ENCODE measurements at regions not wholly inside any gene's neighbourhood (a gene's known extent, or its start where the extent isn't known, plus 50 kb on each side); places are given as distances from the start of the nearest gene placed in this dataset.
"Not testable (repeated sequence)": the region's sequence is repeated elsewhere in the genome, so short reads cannot be mapped to it uniquely, and the experiment has no call there.

GRCh38 chr6:9290342-9290741 is 855.0 kb upstream of the SLC35B3 start:
- not testable (repeated sequence) for H3K4me3 ChIP-seq (ENCODE audit: low read depth, low read length); H3K4me2 ChIP-seq (ENCODE audit: low read length); H3K27ac ChIP-seq (ENCODE audit: low read depth, low read length); DNase-seq; H3K9ac ChIP-seq (ENCODE audit: low read length); H4K12ac ChIP-seq (ENCODE audit: low read depth, low read length); H2AK5ac ChIP-seq (ENCODE audit: low read length); H3K14ac ChIP-seq (ENCODE audit: low read length); H3K23ac ChIP-seq (ENCODE audit: low read length); H3K4ac ChIP-seq (ENCODE audit: low read depth, low read length); H3K9me3 ChIP-seq (ENCODE audit: insufficient read depth, low read depth, low read length); H2BK12ac ChIP-seq (ENCODE audit: low read length); H3K36me3 ChIP-seq (ENCODE audit: control insufficient read depth in 1 of 2, insufficient read depth in 2 of 2, low read length in 2 of 2); H3K27me3 ChIP-seq (ENCODE audit: insufficient read depth, low read length); H3K79me1 ChIP-seq (ENCODE audit: low read length); H3K79me2 ChIP-seq (ENCODE audit: control insufficient read depth, insufficient read depth, low read length, poor library complexity); H2BK120ac ChIP-seq (ENCODE audit: insufficient read depth, low read length, poor library complexity); H4K8ac ChIP-seq (ENCODE audit: low read depth, low read length); H4K91ac ChIP-seq (ENCODE audit: low read depth, low read length); H2AFZ ChIP-seq (ENCODE audit: insufficient read depth, low read length, poor library complexity); H2BK5ac ChIP-seq (ENCODE audit: low read depth, low read length, poor library complexity); H3K18ac ChIP-seq (ENCODE audit: low read length); H3K4me1 ChIP-seq (ENCODE audit: control insufficient read depth in 1 of 2, insufficient read depth in 2 of 2, low read length in 2 of 2)
- no CpG with 5 or more reads among the region's 32 CpGs for WGBS (ENCODE audit: extremely low coverage, insufficient coverage, insufficient read length)

- no peaks in the 10 kb centered on the region for H3K27me3 ChIP-seq (ENCODE audit: insufficient read depth, low read length)
- no peaks in the 10 kb centered on the region for H3K36me3 ChIP-seq (ENCODE audit: control insufficient read depth in 1 of 2, insufficient read depth in 2 of 2, low read length in 2 of 2)
- H3K4ac ChIP-seq (ENCODE audit: low read depth, low read length): no peak overlapping the region
- H3K4me1 ChIP-seq (ENCODE audit: control insufficient read depth in 1 of 2, insufficient read depth in 2 of 2, low read length in 2 of 2): no peaks in the 10 kb centered on the region
- H4K91ac ChIP-seq (ENCODE audit: low read depth, low read length): no peak overlapping the region
- no peak overlapping the region for H4K12ac ChIP-seq (ENCODE audit: low read depth, low read length)
- DNase-seq: no peak
- H3K4me3 ChIP-seq (ENCODE audit: low read depth, low read length): no peak overlapping the region
- no peak overlapping the region for H3K14ac ChIP-seq (ENCODE audit: low read length)
- H3K27ac ChIP-seq (ENCODE audit: low read depth, low read length): no peak overlapping the region
- H3K9me3 ChIP-seq (ENCODE audit: insufficient read depth, low read depth, low read length): no peaks in the 10 kb centered on the region
- no peak overlapping the region for H3K9ac ChIP-seq (ENCODE audit: low read length)
- H2BK5ac ChIP-seq (ENCODE audit: low read depth, low read length, poor library complexity): no peak overlapping the region
- no peak overlapping the region for H3K4me2 ChIP-seq (ENCODE audit: low read length)
- no peak overlapping the region for H3K18ac ChIP-seq (ENCODE audit: low read length)
- H3K23ac ChIP-seq (ENCODE audit: low read length): no peak overlapping the region
- no peak overlapping the region for H2AK5ac ChIP-seq (ENCODE audit: low read length)
- no peak overlapping the region for H2AFZ ChIP-seq (ENCODE audit: insufficient read depth, low read length, poor library complexity)
- H4K8ac ChIP-seq (ENCODE audit: low read depth, low read length): no peak overlapping the region
- H3K79me1 ChIP-seq (ENCODE audit: low read length): no peaks in the 10 kb centered on the region
- no peaks in the 10 kb centered on the region for H3K79me2 ChIP-seq (ENCODE audit: control insufficient read depth, insufficient read depth, low read length, poor library complexity)
- H2BK12ac ChIP-seq (ENCODE audit: low read length): no peak overlapping the region
- no peak overlapping the region for H2BK120ac ChIP-seq (ENCODE audit: insufficient read depth, low read length, poor library complexity)
Observed at GRCh38 chr6:9272671-9273070, 837.3 kb upstream of the SLC35B3 start.

- H3K36me3 ChIP-seq (ENCODE audit: control insufficient read depth in 1 of 2, insufficient read depth in 2 of 2, low read length in 2 of 2): no peaks in the 10 kb centered on the region
- H3K79me1 ChIP-seq (ENCODE audit: low read length): no peaks in the 10 kb centered on the region
- DNase-seq: no peak
- H3K4me3 ChIP-seq (ENCODE audit: low read depth, low read length): no peak overlapping the region
- no peak overlapping the region for H3K4me2 ChIP-seq (ENCODE audit: low read length)
- no CpG with 5 or more reads among the region's 1 CpG for WGBS (ENCODE audit: extremely low coverage, insufficient coverage, insufficient read length)
- no peak overlapping the region for H3K18ac ChIP-seq (ENCODE audit: low read length)
- no peak overlapping the region for H2BK12ac ChIP-seq (ENCODE audit: low read length)
- no peak overlapping the region for H3K9ac ChIP-seq (ENCODE audit: low read length)
- no peak overlapping the region for H2AFZ ChIP-seq (ENCODE audit: insufficient read depth, low read length, poor library complexity)
- no peak overlapping the region for H3K4ac ChIP-seq (ENCODE audit: low read depth, low read length)
- no peak overlapping the region for H4K12ac ChIP-seq (ENCODE audit: low read depth, low read length)
- H3K9me3 ChIP-seq (ENCODE audit: insufficient read depth, low read depth, low read length): no peaks in the 10 kb centered on the region
- no peak overlapping the region for H4K8ac ChIP-seq (ENCODE audit: low read depth, low read length)
- H3K23ac ChIP-seq (ENCODE audit: low read length): no peak overlapping the region
- H2BK120ac ChIP-seq (ENCODE audit: insufficient read depth, low read length, poor library complexity): no peak overlapping the region
- no peak overlapping the region for H2AK5ac ChIP-seq (ENCODE audit: low read length)
- no peaks in the 10 kb centered on the region for H3K4me1 ChIP-seq (ENCODE audit: control insufficient read depth in 1 of 2, insufficient read depth in 2 of 2, low read length in 2 of 2)
- H3K27ac ChIP-seq (ENCODE audit: low read depth, low read length): no peak overlapping the region
- no peaks in the 10 kb centered on the region for H3K79me2 ChIP-seq (ENCODE audit: control insufficient read depth, insufficient read depth, low read length, poor library complexity)
- H3K14ac ChIP-seq (ENCODE audit: low read length): no peak overlapping the region
- no peak overlapping the region for H2BK5ac ChIP-seq (ENCODE audit: low read depth, low read length, poor library complexity)
- no peak overlapping the region for H4K91ac ChIP-seq (ENCODE audit: low read depth, low read length)
- H3K27me3 ChIP-seq (ENCODE audit: insufficient read depth, low read length): no peaks in the 10 kb centered on the region
Observed at GRCh38 chr6:9266741-9267140, 831.4 kb upstream of the SLC35B3 start.

- H3K27me3 ChIP-seq (ENCODE audit: insufficient read depth, low read length): no peaks in the 10 kb centered on the region
- no peak overlapping the region for H2BK12ac ChIP-seq (ENCODE audit: low read length)
- H3K4me2 ChIP-seq (ENCODE audit: low read length): no peak overlapping the region
- no peak overlapping the region for H3K27ac ChIP-seq (ENCODE audit: low read depth, low read length)
- H3K23ac ChIP-seq (ENCODE audit: low read length): no peak overlapping the region
- peaks cover 7% of the 10 kb centered on the region for H3K9me3 ChIP-seq (ENCODE audit: insufficient read depth, low read depth, low read length)
- no peaks in the 10 kb centered on the region for H3K36me3 ChIP-seq (ENCODE audit: control insufficient read depth in 1 of 2, insufficient read depth in 2 of 2, low read length in 2 of 2)
- H3K4me1 ChIP-seq (ENCODE audit: control insufficient read depth in 1 of 2, insufficient read depth in 2 of 2, low read length in 2 of 2): no peaks in the 10 kb centered on the region
- no peak overlapping the region for H3K9ac ChIP-seq (ENCODE audit: low read length)
- no peak overlapping the region for H4K91ac ChIP-seq (ENCODE audit: low read depth, low read length)
- H4K8ac ChIP-seq (ENCODE audit: low read depth, low read length): no peak overlapping the region
- H2AK5ac ChIP-seq (ENCODE audit: low read length): no peak overlapping the region
- no peak overlapping the region for H2BK5ac ChIP-seq (ENCODE audit: low read depth, low read length, poor library complexity)
- H3K18ac ChIP-seq (ENCODE audit: low read length): no peak overlapping the region
- no peak overlapping the region for H3K4me3 ChIP-seq (ENCODE audit: low read depth, low read length)
- no peak overlapping the region for H4K12ac ChIP-seq (ENCODE audit: low read depth, low read length)
- H3K79me1 ChIP-seq (ENCODE audit: low read length): no peaks in the 10 kb centered on the region
- H3K79me2 ChIP-seq (ENCODE audit: control insufficient read depth, insufficient read depth, low read length, poor library complexity): no peaks in the 10 kb centered on the region
- WGBS (ENCODE audit: extremely low coverage, insufficient coverage, insufficient read length): no CpG with 5 or more reads among the region's 2 CpGs
- no peak overlapping the region for H3K4ac ChIP-seq (ENCODE audit: low read depth, low read length)
- H3K14ac ChIP-seq (ENCODE audit: low read length): no peak overlapping the region
- DNase-seq: no peak
- no peak overlapping the region for H2BK120ac ChIP-seq (ENCODE audit: insufficient read depth, low read length, poor library complexity)
- no peak overlapping the region for H2AFZ ChIP-seq (ENCODE audit: insufficient read depth, low read length, poor library complexity)
Observed at GRCh38 chr6:9257215-9257614, 821.9 kb upstream of the SLC35B3 start.

GRCh38 chr6:9254251-9254650 is 818.9 kb upstream of the SLC35B3 start:
- Histone ChIP-seq H3K4me2 (ENCODE audit: low read length) (no peak overlapping the region), H3K9ac (ENCODE audit: low read length) (no peak overlapping the region), H3K79me2 (ENCODE audit: control insufficient read depth, insufficient read depth, low read length, poor library complexity) (no peaks in the 10 kb centered on the region), H3K79me1 (ENCODE audit: low read length) (no peaks in the 10 kb centered on the region), H3K23ac (ENCODE audit: low read length) (no peak overlapping the region), H4K8ac (ENCODE audit: low read depth, low read length) (no peak overlapping the region), H3K36me3 (ENCODE audit: control insufficient read depth in 1 of 2, insufficient read depth in 2 of 2, low read length in 2 of 2) (no peaks in the 10 kb centered on the region), H3K4me3 (ENCODE audit: low read depth, low read length) (no peak overlapping the region), H2BK12ac (ENCODE audit: low read length) (no peak overlapping the region), H2AFZ (ENCODE audit: insufficient read depth, low read length, poor library complexity) (no peak overlapping the region), H2AK5ac (ENCODE audit: low read length) (no peak overlapping the region), H3K9me3 (ENCODE audit: insufficient read depth, low read depth, low read length) (no peaks in the 10 kb centered on the region), H3K18ac (ENCODE audit: low read length) (no peak overlapping the region), H4K12ac (ENCODE audit: low read depth, low read length) (no peak overlapping the region), H3K4me1 (ENCODE audit: control insufficient read depth in 1 of 2, insufficient read depth in 2 of 2, low read length in 2 of 2) (no peaks in the 10 kb centered on the region), H4K91ac (ENCODE audit: low read depth, low read length) (no peak overlapping the region), H3K4ac (ENCODE audit: low read depth, low read length) (no peak overlapping the region), H3K27ac (ENCODE audit: low read depth, low read length) (no peak overlapping the region), H3K27me3 (ENCODE audit: insufficient read depth, low read length) (no peaks in the 10 kb centered on the region), H2BK5ac (ENCODE audit: low read depth, low read length, poor library complexity) (no peak overlapping the region), H3K14ac (ENCODE audit: low read length) (no peak overlapping the region), H2BK120ac (ENCODE audit: insufficient read depth, low read length, poor library complexity) (no peak overlapping the region)
- DNase-seq: no peak
- no CpG with 5 or more reads among the region's 9 CpGs for WGBS (ENCODE audit: extremely low coverage, insufficient coverage, insufficient read length)
